ENCODE measurements at regions not wholly inside any gene's neighbourhood (a gene's known extent, or its start where the extent isn't known, plus 50 kb on each side); places are given as distances from the start of the nearest gene placed in this dataset.

DNA sequence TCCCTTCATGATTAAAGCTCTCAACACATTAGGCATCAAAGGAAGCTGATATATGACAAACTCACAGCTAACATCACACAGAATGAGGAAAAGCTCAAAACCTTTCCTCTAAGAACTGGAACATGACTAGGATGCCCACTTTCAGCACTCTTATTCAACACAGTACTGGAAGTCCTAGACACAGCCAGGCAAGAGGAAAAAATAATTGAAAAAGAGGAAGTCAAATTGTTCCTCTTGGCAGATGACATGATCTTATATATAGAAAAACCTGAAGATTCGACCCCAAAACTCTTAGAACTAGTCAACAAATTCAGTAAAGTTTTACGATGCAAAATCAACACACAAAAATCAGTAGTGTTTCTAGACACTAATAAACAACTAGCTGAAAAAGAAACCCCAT lies 144.3 kb upstream of the NREP start:
- DNase-seq = no peak
- H3K4me3 Mint-ChIP-seq = no peak overlapping the region
- no peaks in the 10 kb centered on the region for H3K27me3 Mint-ChIP-seq (ENCODE audit: insufficient read depth)
- no peaks in the 10 kb centered on the region for H3K4me1 ChIP-seq (ENCODE audit: control insufficient read depth, insufficient read depth, low read length)
- no peak overlapping the region for H3K9ac ChIP-seq (ENCODE audit: extremely low read depth, low read length, poor library complexity, severe bottlenecking)
- H3K27ac Mint-ChIP-seq = no peak overlapping the region
- no peak overlapping the region for H3K27ac ChIP-seq (ENCODE audit: low read depth, low read length)
- no peaks in the 10 kb centered on the region for H3K36me3 ChIP-seq (ENCODE audit: control insufficient read depth, insufficient read depth, low read length)
- H3K9me3 ChIP-seq (ENCODE audit: control insufficient read depth, low read length) = peaks cover 34% of the 10 kb centered on the region
- no peak overlapping the region for H3K4me3 ChIP-seq (ENCODE audit: low read length)
- peaks cover 8% of the 10 kb centered on the region for H3K4me1 Mint-ChIP-seq
- no peaks in the 10 kb centered on the region for H3K27me3 ChIP-seq (ENCODE audit: control insufficient read depth, insufficient read depth, low read length, poor library complexity, severe bottlenecking)
- TF ChIP-seq, protein P1, sequence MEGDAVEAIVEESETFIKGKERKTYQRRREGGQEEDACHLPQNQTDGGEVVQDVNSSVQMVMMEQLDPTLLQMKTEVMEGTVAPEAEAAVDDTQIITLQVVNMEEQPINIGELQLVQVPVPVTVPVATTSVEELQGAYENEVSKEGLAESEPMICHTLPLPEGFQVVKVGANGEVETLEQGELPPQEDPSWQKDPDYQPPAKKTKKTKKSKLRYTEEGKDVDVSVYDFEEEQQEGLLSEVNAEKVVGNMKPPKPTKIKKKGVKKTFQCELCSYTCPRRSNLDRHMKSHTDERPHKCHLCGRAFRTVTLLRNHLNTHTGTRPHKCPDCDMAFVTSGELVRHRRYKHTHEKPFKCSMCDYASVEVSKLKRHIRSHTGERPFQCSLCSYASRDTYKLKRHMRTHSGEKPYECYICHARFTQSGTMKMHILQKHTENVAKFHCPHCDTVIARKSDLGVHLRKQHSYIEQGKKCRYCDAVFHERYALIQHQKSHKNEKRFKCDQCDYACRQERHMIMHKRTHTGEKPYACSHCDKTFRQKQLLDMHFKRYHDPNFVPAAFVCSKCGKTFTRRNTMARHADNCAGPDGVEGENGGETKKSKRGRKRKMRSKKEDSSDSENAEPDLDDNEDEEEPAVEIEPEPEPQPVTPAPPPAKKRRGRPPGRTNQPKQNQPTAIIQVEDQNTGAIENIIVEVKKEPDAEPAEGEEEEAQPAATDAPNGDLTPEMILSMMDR (conservative IDR thresholded peaks at IDR 0.05) = no peak
- H3K9me3 Mint-ChIP-seq = peaks cover 30% of the 10 kb centered on the region
- 96% methylated on average over 1 of the region's 2 CpGs; no CpG with 5 or more reads in 1 of the 2 experiments for WGBS, 2 experiments (ENCODE audit: insufficient coverage in 1 of 2, insufficient read length in 1 of 2)
- no peaks in the 10 kb centered on the region for H3K36me3 Mint-ChIP-seq (ENCODE audit: low read depth)

- H3K9me3 Mint-ChIP-seq = peaks cover 28% of the 10 kb centered on the region
- no peaks in the 10 kb centered on the region for H3K36me3 Mint-ChIP-seq (ENCODE audit: low read depth)
- no peaks in the 10 kb centered on the region for H3K4me1 Mint-ChIP-seq
- no peaks in the 10 kb centered on the region for H3K4me1 ChIP-seq (ENCODE audit: control insufficient read depth, insufficient read depth, low read length)
- no peak overlapping the region for H3K27ac ChIP-seq (ENCODE audit: low read depth, low read length)
- WGBS, 2 experiments (ENCODE audit: insufficient coverage in 1 of 2, insufficient read length in 1 of 2) = 97% methylated on average over 1 of the region's 1 CpG; no CpG with 5 or more reads in 1 of the 2 experiments
- no peaks in the 10 kb centered on the region for H3K36me3 ChIP-seq (ENCODE audit: control insufficient read depth, insufficient read depth, low read length)
- no peak for DNase-seq
- TF ChIP-seq, protein P1 (conservative IDR thresholded peaks at IDR 0.05) = no peak
- H3K4me3 Mint-ChIP-seq = no peak overlapping the region
- no peak overlapping the region for H3K27ac Mint-ChIP-seq
- no peaks in the 10 kb centered on the region for H3K27me3 Mint-ChIP-seq (ENCODE audit: insufficient read depth)
- H3K4me3 ChIP-seq (ENCODE audit: low read length) = no peak overlapping the region
- no peaks in the 10 kb centered on the region for H3K27me3 ChIP-seq (ENCODE audit: control insufficient read depth, insufficient read depth, low read length, poor library complexity, severe bottlenecking)
- H3K9me3 ChIP-seq (ENCODE audit: control insufficient read depth, low read length) = peaks cover 19% of the 10 kb centered on the region
- H3K9ac ChIP-seq (ENCODE audit: extremely low read depth, low read length, poor library complexity, severe bottlenecking) = no peak overlapping the region
Observed at GRCh38 chr5:111892949-111893348, 136.0 kb upstream of the NREP start.

GRCh38 chr5:111887706-111888105 lies 130.7 kb upstream of the NREP start:
- peaks cover 40% of the 10 kb centered on the region for H3K9me3 Mint-ChIP-seq
- Histone ChIP-seq H3K36me3 (ENCODE audit: control insufficient read depth, insufficient read depth, low read length) (no peaks in the 10 kb centered on the region), H3K27ac (ENCODE audit: low read depth, low read length) (no peak overlapping the region), H3K27me3 (ENCODE audit: control insufficient read depth, insufficient read depth, low read length, poor library complexity, severe bottlenecking) (no peaks in the 10 kb centered on the region), H3K9ac (ENCODE audit: extremely low read depth, low read length, poor library complexity, severe bottlenecking) (no peak overlapping the region), H3K9me3 (ENCODE audit: control insufficient read depth, low read length) (peaks cover 17% of the 10 kb centered on the region), H3K4me3 (ENCODE audit: low read length) (no peak overlapping the region), H3K4me1 (ENCODE audit: control insufficient read depth, insufficient read depth, low read length) (no peaks in the 10 kb centered on the region)
- 75% methylated on average over 2 of the region's 2 CpGs; no CpG with 5 or more reads in 1 of the 2 experiments for WGBS, 2 experiments (ENCODE audit: insufficient coverage in 1 of 2, insufficient read length in 1 of 2)
- no peaks in the 10 kb centered on the region for H3K36me3 Mint-ChIP-seq (ENCODE audit: low read depth)
- TF ChIP-seq, protein P1 (conservative IDR thresholded peaks at IDR 0.05) = no peak
- no peak for DNase-seq
- H3K4me3 Mint-ChIP-seq = no peak overlapping the region
- H3K27ac Mint-ChIP-seq = no peak overlapping the region
- H3K4me1 Mint-ChIP-seq = no peaks in the 10 kb centered on the region
- H3K27me3 Mint-ChIP-seq (ENCODE audit: insufficient read depth) = no peaks in the 10 kb centered on the region
